ENCODE measurements at regions not wholly inside any gene's neighbourhood (a gene's known extent, or its start where the extent isn't known, plus 50 kb on each side); places are given as distances from the start of the nearest gene placed in this dataset.
"Not testable (repeated sequence)": the region's sequence is repeated elsewhere in the genome, so short reads cannot be mapped to it uniquely, and the experiment has no call there.

DNA sequence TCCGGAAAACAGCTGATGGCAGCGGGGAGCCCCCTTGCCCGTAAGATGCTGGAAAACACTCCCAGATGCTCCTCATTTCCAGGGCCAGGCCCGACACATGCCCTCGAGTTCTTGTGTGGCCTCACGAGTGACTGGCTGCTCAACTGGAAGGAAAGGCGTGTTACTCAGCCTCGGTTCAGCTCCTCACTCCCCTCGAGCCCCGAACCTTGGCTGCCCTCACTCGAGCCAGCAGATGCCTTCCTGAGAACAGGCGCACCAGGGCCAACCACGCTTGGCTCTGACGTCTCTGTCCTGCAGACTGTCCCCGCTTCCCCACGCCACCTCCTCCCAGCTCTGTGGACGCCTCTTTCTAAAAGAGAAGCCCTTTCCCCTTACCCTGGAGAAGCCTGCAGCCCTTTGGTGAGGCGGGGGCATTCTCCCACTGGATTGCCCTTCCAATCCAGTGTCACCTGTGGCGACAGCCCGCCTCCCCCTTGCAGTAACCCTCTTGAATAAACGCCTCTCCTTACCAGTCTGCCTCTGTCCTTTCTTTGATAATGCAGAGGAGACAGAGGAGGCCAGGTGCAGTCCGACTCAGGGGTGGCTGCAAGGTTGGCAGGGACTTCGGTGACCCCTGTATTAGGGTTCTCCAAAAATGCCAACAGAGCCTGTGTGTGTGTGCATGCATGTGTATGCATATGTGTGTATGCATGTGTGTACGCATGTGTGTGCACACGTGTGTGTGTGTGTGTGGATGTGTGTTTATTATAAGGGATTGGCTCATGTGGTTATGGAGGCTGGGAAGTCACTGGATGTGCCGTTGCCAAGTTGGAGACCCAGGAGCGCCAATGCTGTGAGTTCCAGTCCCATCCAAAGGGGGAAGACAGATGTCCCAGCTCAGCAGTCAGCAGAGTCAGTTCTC, 166.3 kb downstream of the KIF26A start:
- H3K4me3 Mint-ChIP-seq, result no peak overlapping the region
- H3K4me1 Mint-ChIP-seq, result no peaks in the 10 kb centered on the region
- H3K27ac Mint-ChIP-seq, result no peak overlapping the region
- DNase-seq, result no peak
- H3K36me3 Mint-ChIP-seq (ENCODE audit: low read depth), result no peaks in the 10 kb centered on the region
- peaks cover 7% of the 10 kb centered on the region for H3K27me3 Mint-ChIP-seq (ENCODE audit: low read depth, poor library complexity)
- TF ChIP-seq, protein P1, sequence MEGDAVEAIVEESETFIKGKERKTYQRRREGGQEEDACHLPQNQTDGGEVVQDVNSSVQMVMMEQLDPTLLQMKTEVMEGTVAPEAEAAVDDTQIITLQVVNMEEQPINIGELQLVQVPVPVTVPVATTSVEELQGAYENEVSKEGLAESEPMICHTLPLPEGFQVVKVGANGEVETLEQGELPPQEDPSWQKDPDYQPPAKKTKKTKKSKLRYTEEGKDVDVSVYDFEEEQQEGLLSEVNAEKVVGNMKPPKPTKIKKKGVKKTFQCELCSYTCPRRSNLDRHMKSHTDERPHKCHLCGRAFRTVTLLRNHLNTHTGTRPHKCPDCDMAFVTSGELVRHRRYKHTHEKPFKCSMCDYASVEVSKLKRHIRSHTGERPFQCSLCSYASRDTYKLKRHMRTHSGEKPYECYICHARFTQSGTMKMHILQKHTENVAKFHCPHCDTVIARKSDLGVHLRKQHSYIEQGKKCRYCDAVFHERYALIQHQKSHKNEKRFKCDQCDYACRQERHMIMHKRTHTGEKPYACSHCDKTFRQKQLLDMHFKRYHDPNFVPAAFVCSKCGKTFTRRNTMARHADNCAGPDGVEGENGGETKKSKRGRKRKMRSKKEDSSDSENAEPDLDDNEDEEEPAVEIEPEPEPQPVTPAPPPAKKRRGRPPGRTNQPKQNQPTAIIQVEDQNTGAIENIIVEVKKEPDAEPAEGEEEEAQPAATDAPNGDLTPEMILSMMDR (IDR thresholded peaks at IDR 0.05), result no peak
- H3K9me3 Mint-ChIP-seq, result peaks cover 5% of the 10 kb centered on the region

DNA sequence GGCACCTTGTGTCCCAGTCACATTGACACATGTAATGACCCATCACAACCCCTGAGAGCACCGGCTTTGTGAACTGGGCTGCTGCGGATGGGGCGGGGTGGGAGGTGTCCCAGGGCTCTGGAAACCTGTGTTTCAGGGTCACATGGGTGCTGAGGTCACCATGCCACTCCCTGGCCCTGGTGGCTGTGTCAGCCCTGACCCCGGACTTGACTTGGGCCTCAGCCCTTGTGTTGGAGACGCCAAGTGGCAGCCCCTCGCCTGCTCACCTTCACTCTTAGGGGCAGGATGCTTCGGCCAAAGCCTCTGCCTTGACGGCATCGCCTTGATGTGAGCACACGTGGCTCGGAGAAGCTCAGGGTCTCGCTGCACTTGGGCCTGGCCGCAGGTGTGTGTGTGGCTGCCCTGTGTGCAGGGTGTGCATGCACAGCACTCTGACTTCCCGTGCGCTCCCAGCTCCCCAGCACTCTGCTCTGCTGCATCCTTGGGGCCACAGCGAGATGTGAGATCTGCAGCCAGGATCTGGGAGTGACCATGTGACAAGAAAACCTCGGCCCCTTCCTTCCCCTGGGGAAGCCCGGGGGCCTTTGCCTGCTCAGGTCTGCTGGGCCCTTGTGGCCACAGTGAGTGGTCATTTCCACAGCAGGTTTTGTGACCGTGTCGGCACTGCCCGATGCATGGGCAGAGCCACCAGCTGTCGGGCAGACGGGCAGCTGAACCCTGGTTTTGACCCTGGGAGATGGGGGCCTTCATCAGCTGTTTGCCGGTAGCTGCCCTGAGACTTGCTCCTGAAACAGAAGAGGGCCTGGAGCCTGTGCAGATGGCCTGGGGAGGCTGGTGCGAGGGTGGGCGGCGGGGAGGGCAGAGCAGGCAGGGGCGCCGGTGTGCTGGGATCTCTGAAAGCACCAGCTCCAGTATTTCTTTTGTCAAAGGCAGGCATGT, 167.4 kb downstream of the KIF26A start:
- Mint-ChIP-seq H3K36me3 (ENCODE audit: low read depth) (no peaks in the 10 kb centered on the region), H3K27me3 (ENCODE audit: low read depth, poor library complexity) (peaks cover 7% of the 10 kb centered on the region), H3K9me3 (peaks cover 12% of the 10 kb centered on the region), H3K27ac (no peak overlapping the region), H3K4me3 (no peak overlapping the region), H3K4me1 (no peaks in the 10 kb centered on the region)
- no peak for DNase-seq
- TF ChIP-seq, protein P1 (IDR thresholded peaks at IDR 0.05), result no peak

DNA sequence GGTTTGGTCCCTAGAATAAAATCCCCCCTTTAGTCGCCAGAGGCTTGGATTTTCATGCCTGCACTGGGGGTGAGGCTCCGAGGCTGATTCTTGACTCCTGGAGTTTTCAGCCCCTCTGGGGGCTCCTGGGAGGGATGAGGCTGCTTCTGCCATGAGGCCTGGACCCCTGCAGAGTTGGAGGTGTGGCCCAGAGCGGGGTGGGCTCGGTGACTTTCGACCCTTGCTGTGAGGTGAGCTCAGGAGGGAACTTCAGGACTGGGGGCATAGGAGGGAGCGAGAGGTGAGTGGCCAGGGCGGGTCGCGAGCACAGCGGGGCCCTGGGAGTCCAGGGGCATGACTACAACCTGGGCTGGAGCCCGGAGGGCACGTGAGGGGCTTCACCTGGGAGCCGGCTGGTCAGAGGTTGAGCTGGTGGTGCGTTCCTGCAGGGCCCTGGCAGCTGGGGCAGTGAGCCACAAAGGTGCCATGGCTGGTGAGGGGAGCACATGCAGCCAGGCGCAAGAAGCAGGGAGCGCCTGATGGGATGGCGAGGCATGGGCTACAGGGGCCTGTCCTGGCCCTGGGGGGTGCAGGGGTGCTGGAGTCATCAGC, 168.2 kb downstream of the KIF26A start:
- Mint-ChIP-seq H3K36me3 (ENCODE audit: low read depth) (no peaks in the 10 kb centered on the region), H3K9me3 (peaks cover 14% of the 10 kb centered on the region), H3K4me1 (no peaks in the 10 kb centered on the region), H3K4me3 (no peak overlapping the region), H3K27me3 (ENCODE audit: low read depth, poor library complexity) (peaks cover 14% of the 10 kb centered on the region), H3K27ac (no peak overlapping the region)
- TF ChIP-seq, protein P1 (IDR thresholded peaks at IDR 0.05), result no peak
- DNase-seq, result no peak

DNA sequence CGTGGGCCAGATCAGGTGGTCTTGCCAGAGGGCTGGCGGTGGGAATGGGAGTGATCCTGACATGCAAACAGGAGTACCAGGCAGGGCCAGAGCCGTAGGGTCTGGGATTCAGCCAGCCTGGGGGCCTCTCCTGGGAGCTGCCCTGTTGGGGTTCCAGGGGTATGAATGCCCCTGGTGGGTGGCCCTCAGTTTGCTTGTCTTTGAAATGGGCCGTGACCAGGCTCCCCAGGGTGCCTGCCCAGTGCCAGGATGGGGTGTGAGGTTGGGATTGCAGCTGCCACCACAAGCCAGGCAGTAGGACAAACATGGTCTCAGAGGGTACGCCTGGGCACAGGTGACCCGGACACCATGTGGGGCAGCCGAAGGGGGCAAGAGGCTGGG, 168.8 kb downstream of the KIF26A start:
- H3K9me3 Mint-ChIP-seq, result peaks cover 14% of the 10 kb centered on the region
- DNase-seq, result no peak
- peaks cover 17% of the 10 kb centered on the region for H3K27me3 Mint-ChIP-seq (ENCODE audit: low read depth, poor library complexity)
- H3K36me3 Mint-ChIP-seq (ENCODE audit: low read depth), result no peaks in the 10 kb centered on the region
- TF ChIP-seq, protein P1 (IDR thresholded peaks at IDR 0.05), result no peak
- H3K4me1 Mint-ChIP-seq, result no peaks in the 10 kb centered on the region
- no peak overlapping the region for H3K27ac Mint-ChIP-seq
- no peak overlapping the region for H3K4me3 Mint-ChIP-seq

DNA sequence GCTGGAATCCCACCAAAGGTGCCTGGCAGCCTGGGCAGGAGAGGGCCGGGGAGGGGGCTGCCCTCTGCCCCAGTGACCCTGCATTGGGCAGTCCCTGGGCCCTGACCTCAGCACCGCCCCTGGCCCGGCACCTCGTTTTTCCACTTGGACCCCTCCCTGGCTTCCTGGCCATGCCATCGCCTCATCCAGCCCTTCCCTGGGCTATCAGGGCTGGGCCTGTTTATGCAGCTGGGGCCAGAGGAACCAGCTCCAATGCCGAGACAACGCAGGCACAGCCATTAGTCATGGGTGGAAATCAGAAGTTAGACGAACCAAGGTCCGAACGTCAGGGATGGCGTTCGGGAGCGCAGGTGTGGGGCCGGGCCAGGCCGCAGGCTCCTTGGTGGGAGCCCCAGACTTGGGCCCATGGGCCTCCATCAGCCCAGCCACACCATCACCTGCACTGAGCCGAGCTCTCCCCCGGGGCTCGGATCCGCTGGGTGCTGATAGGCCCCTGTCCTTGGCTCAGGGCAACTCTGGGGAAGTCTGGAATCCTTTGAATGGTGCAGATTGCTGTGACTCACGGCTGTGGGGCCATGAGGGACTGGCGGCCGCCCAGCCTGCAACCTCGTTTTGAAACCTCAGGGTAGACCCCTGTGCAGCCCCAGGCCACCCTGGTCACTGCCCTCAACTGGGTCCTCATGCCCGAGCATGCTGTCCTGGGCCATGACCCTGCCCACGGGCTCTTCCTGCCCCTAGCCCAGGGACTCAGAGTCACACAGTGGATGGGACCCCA, 169.4 kb downstream of the KIF26A start:
- TF ChIP-seq, protein P1 (IDR thresholded peaks at IDR 0.05), result no peak
- H3K27ac Mint-ChIP-seq, result no peak overlapping the region
- H3K4me3 Mint-ChIP-seq, result no peak overlapping the region
- peaks cover 14% of the 10 kb centered on the region for H3K9me3 Mint-ChIP-seq
- no peaks in the 10 kb centered on the region for H3K4me1 Mint-ChIP-seq
- no peaks in the 10 kb centered on the region for H3K36me3 Mint-ChIP-seq (ENCODE audit: low read depth)
- H3K27me3 Mint-ChIP-seq (ENCODE audit: low read depth, poor library complexity), result peaks cover 20% of the 10 kb centered on the region
- no peak for DNase-seq

DNA sequence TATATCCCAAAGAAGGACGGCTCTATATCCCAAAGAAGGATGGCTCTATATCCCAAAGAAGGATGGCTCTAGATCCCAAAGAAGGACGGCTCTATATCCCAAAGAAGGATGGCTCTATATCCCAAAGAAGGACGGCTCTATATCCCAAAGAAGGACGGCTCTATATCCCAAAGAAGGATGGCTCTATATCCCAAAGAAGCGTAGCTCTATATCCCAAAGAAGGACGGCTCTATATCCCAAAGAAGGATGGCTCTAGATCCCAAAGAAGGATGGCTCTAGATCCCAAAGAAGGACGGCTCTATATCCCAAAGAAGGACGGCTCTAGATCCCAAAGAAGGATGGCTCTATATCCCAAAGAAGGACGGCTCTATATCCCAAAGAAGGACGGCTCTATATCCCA, 170.1 kb downstream of the KIF26A start:
- not testable (repeated sequence) for H3K4me1 Mint-ChIP-seq; DNase-seq; H3K36me3 Mint-ChIP-seq (ENCODE audit: low read depth); H3K27ac Mint-ChIP-seq; H3K4me3 Mint-ChIP-seq
- Mint-ChIP-seq H3K9me3 (peaks cover 14% of the 10 kb centered on the region), H3K27me3 (ENCODE audit: low read depth, poor library complexity) (peaks cover 20% of the 10 kb centered on the region)
